Stimulated activated CD8-positive, alpha-beta memory T cell treated with anti-CD3 and anti-CD28 coated beads, Interleukin-7, amount 100 ng/mL, for 4 hours (primary cell): ENCODE measurements at regions not wholly inside any gene's neighbourhood (a gene's known extent, or its start where the extent isn't known, plus 50 kb on each side); places are given as distances from the start of the nearest gene placed in this dataset.

ENCODE experiments used
- DNase-seq, 2 donors: peaks; one replicate each; pipeline ENCODE4 v3.0.0-alpha.2; 2020; ENCODE audit warnings: low read depth in 2 of 2

DNA sequence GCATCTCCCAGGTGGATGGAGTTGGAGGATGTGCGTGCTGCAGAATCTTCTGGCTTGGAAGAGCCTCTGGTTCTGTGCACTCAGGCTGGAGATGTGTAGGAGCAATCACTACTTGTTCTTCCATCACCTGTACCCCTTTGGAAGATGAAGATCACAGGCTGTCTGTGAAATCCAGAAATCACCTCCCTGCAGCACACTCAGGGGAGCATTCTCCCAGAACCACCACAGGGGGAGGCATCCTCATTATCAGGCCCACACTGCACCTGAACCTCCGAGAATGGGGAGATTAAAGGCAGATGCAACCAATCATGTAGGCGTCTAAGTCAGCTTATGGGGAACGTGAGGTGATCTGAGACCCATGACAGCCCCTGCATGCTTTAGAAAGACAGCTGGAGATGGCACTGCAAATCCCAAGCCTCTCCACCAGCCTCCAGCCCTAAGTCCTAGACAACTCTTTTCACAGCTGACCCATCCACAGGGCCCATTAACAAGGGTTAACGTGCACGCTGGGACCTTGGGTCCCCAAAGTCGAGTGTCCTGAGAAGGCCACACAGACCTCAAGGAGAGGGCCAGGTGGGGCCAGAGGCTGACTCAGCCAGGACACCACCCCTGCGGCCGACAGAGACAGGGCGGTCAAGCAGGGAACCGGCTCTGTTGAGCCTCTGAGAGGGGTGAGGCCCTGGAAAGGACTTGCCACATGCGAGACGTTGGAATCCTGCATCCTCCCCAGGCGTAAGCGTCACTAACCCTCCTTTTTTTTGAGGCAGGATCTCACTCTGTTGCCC lies 314.9 kb downstream of the EIPR1 start:
- DNase-seq, result no peak

DNA sequence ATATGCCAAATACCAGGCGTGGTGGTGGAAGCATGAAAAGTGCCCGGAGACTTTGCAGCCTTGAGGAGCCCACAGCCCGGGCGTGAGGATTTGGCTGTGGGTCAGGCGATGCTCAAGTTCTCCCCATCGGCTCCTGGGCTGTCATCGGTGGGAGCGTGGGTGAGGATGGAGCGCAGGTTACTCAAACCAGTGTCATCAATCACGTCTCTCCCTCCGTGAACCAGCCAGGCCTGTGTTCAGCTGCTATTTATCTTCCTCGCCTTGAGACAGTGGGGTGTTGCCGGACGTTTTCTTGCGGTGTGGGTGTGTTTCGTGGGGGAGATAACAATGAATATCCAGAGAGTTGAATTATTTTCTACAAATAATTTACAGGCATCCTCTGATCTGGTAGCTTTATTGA lies 317.6 kb downstream of the EIPR1 start:
- DNase-seq, result no peak

DNA sequence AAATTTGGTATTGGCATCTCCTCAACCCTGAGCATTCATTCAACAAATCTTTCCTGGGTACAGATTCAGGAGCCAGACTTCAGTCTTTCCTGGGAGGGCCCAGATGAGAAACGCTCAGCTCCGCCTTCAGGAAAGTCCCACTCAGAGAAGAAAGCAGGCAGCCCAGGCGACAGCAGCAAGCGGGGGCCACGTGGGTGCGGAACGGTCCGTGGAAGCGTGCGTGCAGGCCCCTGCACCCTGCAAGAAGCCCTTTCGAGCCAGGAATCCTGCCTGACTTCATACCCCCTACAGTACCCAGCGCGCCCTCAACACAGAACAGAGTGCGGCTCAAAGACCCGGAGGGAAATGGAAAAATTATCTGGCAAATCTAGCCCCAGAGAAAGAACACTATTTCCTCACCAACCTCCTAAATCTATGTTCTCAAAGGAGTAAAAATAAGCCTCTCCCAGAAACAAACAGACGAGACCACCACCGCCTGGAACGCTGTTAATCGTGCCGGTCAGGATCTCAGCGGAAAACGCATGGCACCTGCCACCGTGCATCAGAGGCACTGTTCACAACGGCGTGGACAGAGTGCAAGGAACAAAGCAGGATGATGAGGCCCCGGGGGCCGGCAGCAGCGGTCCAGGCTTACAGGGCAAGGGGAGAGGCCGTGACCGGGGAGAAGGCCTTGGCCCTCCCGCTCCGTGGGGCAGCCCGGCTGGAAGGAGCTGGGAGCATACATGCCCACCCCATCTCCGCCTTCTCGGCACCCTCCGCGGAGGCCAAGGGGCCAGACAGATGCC lies 318.3 kb downstream of the EIPR1 start:
- no peak for DNase-seq

DNA sequence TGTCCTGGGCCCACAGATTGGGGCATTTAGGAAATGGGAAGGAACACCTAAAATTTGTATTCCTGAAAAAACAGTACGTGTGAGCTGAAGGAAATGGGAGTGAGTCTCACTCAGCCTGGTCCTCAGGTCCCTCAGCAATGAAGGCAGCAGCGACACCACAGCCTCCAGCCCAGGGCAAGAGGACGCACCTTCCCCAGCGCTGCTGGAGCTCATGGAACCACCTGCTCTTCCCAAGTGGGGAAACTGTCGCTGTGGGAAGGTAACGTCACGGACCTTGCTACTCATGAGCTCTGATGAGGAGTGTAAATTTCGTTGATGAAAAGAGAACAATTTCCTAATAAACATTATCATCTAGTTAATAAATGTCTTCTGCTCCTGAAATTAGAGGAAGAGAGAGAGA lies 323.6 kb downstream of the EIPR1 start:
- no peak for DNase-seq

DNA sequence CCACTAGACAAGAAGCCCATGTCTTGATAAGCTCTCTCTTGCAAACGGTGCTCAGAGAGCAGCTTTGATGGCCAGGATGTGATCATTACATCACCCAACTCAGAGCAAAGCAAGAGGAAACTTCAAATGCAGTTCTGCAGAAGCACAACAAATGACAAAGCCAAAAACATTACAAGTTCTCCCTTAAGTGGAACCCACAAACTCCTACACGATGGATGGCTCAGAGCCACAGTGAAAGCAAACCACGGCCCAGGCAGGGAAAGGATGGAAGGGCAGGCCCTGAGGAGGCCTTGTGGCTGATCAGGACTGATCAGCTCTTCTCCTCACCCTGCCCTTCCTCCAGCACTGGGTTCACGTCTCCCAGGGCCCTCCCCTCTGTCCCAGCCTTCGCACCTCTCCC lies 326.4 kb downstream of the EIPR1 start:
- DNase-seq, result no peak

DNA sequence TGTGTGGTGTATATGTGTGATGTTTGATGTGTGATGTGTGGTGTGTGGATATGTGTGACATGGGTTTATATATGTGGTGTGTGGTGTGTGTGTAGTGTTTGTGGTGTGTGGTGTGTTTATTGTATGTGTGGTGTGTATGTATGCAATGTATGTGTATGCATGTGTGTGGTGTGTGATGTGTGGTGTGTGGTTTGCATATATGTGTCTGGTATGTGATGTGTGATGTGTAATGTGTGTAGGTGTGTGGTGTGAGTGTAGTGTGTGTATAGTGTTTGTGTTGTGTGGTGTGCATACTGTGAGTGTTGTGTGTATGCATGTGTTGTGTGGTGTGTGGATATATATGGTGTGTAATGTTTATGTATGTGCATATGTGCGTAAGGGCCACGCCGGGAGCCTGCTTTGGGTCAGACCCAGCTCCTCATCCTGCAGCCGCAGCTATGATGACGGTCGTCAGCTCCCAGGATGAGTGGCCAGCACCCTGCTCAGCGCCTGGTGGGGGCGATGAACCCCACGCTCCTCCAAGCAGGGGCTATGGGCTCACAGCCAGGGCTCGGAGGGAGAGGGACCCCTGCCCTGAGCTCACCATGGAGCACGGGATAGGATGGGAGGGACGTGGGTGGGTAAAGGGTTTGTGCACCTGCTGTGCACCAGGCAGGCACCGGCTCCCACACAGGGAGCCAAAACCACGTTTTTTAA lies 331.3 kb downstream of the EIPR1 start:
- no peak for DNase-seq

DNA sequence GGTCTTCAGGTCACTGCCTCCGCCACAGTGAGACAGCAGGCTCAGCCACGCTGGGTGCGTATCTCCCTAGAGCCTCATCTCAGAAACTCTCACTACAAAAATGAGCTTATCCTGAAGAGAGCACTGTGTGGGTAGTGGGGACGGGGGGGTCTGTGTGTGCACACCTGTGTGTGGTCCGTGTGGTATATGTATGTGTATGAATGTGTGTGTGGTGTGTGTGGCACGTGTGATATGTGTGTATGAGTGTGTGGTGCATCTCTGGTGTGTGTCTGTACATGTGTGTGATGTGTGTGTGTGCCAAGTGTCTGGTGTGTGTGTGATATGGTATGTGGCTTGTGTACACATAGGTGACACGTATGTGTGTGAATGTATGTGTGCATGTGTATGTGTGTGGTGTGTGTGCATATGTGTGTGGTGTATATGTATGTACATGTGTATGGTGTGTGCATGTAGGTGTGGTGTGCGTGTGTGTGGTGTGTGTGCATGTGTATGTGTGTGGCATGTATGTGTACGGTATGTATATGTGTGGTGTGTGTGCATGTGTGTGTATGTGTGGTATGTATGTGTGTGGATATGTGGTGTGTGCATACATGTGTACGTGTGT lies 332.2 kb downstream of the EIPR1 start:
- DNase-seq, result no peak

DNA sequence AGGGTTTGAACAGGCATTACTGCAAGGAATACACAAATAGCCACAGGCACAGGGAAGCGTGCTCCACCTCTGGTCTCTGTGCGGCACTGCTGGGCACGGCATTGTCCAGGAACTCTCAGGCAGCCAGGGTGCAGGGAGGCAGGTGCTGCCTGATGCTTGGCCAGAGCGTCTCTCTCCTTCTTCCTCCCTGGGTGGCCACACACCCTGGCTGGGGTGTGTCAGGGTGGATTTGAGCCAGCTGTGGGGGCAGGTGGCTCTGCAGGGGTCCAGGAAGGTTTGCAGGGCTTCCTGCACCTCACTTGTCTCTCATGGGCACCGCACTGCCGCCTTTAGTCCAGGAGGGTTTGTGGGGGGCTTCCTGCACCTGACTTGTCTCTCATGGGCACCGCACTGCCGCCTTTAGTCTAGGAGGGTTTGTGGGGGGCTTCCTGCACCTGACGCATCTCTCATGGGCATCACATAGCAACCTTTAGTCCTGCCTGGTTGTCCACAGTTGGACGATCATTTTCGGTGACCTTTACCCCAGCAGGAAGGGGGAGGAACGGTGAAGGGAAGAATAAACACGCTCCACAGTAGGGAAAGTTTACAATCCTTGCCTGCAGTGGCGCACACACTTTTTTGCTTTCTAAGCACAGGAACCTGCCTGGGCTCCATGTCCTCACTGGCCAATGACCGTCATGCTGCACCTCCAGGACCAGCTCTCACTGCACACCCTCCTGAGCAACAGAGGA lies 332.9 kb downstream of the EIPR1 start:
- DNase-seq, result no peak

DNA sequence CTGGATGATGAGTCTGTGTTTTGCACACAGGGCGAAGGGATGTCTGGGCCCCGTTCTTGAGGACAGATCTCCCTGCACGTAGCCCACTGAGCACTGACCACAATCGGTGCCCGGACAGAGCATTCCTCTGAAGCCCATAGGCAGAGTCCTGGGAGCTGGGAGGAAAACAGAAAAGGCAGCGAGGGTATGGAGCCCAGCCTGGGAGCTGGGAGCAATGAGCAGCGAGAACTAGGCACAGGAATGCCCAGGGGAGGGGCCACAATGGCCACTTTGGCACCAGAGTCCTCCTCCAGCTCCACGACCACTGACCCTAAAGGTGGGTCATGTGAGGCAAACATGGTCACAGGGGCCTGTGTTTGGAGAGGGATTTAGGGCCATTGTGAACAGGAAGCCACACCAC lies 333.9 kb downstream of the EIPR1 start:
- DNase-seq, result no peak

DNA sequence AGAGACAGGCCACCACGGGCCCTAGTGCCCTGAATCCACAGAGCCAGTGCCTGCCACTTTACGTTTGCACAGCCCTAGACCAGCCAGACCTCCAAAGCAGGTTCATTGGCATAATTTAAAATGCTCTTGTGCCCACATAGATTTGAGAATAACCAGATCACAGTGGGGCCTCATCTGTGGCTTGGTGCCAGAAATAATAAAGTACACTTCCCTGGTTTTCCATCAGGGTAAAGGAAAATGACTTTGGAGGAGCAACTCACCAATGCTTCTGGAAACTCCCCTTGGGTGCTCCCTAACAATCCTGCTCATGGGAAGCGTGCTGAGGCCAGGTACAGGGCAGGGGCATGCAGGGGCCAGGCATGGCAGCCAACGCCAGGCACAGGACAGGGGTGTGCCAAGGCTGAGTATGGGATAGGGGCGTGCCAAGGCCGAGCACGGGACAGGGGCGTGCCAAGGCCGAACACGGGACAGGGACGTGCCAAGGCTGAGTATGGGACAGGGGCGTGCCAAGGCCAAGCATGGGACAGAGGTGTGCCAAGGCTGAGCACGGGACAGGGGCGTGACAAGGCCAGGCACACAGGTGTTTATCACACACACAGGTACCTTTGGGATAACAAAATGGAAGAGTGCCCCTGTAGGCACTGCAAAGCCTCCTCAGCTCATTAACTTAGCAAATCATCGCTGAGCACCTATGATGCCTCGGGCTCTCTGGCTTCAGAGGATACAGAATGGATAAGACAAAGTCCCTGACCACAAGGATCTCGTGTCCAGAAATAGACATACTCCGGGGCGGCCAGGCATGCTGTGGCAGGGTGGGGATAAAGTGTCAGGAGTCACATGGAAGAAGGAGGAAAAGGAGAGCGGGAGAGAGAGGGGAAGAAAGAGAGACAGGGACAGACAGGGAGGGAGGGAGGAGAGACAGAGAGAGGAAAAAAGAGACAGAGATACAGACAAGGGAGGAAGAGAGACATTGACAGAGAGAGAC lies 334.7 kb downstream of the EIPR1 start:
- no peak for DNase-seq

DNA sequence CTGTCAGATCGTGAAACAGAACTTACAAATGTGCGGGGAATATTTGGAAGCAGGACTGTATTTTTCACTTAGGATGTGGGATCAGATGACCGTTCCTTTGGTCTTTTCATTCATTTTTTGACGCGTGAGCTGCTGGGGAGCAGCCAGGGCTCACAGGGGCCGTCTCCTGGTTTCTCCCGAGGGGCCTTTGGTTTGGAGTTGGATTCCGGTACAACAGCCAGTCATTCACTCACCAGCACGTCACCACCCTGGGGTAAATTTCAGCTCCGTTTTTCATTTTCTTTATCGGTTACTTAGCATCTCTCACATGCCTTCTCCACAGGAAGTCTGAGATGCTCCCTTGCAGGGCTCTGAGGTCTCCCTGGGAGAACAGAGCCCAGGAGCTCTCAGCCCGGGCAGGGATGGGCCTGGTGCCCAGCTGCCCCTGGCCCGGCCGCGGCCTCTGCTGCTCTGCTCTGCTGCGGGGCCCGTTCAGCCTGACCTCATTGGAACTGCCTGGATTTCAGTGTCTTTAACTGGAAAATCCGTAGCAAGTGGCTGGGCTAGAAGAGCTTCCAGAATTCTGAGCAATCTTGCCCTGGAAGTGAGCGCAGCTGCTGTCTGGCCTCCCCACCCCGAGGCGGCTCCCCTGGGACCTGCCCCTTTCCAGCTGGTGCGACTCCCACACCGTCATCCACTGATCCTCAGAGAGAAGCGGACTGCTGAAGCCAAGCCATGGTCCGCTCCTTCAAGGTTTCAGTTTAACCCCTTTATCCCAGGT lies 335.6 kb downstream of the EIPR1 start:
- no peak for DNase-seq

DNA sequence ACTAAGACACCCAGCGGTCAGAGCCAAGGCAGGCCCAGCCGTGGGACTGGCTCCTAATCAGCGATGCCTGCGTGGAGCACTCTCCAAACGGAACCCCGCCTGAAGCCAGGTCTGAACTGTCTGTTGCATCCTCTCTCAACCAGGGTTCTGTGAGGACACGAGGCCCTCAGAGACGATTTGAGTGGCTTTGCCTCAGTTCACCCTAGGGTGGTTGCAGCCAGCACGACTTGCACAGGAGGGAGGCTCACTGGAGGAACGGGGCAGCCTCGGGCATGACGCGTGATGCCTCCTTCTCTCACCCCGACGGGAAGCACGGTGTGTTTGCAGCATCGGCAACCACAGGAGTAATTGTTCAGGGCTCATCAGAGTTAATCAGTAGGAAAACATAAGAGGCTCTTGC lies 336.4 kb downstream of the EIPR1 start:
- DNase-seq, result no peak

DNA sequence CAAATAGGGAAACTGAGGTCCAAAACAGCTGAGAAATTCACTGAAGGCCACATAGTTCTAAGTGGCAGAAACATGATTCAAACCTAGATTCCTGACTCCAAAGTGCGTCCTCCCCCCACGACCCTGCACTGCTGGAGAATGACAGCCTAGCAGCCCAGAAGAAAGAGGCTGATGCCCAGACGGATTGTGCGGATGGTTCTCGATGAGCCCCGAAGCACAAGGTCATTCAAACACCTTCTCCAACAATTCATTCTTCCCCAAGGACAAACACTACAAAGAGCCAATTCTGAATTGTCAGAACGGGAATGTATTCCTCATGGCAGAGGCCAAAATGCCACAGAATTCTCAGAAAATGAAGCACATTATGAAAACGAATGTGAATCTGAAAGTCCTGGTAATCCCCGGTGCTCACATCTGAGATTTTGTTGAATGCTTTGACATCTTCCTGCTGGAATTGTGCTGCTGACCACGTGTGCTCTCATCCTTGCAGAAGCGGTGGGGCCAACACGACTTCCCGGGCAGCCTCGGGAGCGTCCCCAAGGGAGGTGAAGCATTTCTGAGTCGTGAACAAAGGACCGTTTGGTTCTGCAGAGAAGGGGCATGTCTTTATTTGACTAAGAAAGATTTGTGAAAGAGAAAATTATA lies 337.0 kb downstream of the EIPR1 start:
- no peak for DNase-seq

DNA sequence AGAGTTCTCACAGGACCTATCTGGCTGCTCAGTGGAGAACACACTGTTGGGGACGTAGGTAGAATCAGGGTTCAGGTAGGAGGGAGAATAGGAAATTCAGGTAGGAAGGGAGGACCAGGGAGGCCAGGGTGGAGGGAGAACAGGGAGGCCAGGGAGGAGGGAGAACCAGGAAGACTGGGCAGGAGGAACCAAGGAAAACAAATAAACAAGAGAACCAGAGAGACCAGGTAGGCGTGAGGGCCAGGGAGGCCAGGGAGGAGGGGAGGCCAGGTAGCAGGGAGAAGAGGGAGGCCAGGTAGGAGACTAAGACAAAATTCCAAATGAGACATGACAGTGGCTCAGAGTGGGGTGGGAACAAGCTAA lies 337.6 kb downstream of the EIPR1 start:
- no peak for DNase-seq

DNA sequence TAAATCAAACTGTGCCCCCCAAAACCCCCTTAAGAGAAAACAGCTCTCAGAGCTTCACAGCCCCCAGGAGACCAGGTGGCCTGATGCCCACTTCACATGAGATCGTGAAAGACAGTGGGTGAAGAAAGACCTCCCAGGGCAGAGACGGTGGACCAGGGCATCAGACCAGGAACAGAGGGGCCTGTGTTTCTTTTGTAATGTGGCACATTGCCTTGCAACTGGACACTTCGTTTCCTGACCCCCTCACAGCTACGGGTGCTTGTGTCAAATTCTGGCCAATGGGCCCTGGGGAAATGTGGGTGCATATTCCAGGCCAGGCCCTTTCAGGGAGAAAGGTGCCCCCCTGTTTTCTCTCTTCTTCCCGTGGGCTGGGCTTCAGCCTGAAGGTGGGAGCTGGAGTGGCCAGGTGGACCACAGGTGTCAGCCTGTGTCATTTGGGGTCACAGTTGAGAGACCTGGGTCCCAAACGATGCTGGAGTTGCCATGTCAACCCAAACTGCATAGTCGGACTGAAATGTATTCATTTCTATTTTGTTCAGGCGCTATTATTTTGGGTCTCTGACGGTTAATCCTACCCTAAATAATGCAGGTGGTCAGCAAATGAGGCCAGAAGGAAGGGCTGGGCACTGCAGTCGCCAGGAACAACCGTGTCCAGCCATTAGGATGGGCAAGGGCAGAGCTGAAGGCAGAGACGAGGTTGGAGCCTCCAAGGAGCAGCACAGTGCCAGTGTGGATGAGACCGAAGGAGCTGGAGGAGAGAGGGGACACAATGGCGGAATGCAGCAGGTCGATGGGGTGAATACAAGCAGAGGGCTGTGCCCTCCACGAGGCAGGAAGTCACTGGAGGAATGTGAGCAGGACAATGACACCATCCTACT lies 338.2 kb downstream of the EIPR1 start:
- DNase-seq, result no peak

DNA sequence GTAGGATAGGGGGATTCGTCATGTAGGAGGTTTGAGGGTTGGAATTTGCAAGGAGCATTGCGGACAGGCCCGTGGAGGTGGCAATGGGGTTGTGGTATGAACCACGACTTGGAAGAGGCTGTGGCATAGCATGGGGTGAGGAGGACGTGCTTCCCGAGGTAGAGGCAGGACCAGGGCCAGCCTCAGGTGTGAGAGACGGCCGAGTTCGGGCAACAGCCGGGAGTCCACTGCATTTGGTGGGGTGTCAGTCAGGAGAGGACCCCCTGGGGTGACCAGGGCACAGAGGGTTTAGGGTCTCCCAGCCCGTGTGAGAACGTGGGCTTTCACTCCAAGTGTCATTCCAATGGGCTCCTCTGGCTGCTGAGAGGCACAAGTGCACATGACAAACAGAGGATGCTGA lies 339.0 kb downstream of the EIPR1 start:
- DNase-seq, result no peak

DNA sequence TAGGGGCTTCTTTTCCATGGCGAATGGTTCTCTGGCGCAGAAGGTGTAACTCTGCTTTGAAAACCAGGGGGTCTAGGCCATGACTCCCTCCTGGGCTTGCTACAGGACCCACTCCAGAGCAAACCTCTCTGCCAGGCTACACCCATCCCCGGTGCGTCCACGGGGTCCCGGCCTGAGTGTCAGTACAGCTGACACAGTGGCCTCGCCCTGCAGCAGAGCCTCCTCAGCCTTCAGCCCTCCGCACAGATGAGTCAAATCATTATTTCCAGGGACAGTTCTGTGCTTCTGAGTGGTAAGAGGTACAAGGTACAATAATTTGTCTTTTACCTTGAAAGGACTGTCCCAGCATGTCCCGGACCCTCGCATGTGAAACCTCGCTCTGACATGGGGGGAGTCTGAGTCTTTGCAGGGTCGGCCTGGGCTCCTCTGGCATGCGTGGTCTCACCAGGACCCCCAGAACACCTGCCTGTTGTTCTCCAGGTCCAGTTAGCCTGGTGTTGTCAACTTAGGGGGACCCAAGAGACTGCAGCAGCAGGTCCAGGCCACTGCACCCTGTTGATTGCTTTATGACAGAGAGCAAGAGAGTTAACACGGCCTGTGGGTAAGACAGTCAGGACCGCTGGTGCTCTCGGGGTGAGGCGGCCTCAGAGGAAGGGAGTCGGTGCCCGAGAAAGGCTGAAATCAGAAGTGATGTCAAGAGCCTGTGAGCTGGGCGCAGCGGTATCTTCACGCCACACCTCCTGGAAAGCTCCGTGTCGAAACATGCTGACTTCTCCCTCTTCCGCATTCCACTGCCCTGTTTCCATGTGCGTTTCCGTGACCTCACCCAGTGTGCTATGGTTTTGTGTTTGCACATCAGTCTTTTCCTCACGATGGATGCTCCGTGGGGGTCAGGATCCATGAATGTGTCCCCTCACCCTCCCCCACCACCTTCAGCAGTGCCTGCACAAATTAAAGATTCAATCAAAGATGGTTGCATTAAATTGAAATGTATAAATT lies 340.1 kb downstream of the EIPR1 start:
- DNase-seq, result no peak
